H1 (cell line): ENCODE measurements at regions not wholly inside any gene's neighbourhood (a gene's known extent, or its start where the extent isn't known, plus 50 kb on each side); places are given as distances from the start of the nearest gene placed in this dataset.

Source experiments
- CTCF ChIA-PET: fragments of 300-600 bp; sonication (Branson Sonifier 250); formaldehyde crosslinking; loops from one replicate; lab custom pipeline; 2021; ENCODE audit not compliant: partially characterized antibody; lab: Charles Lee
- POLR2A ChIA-PET: fragments of 300-600 bp; sonication (Branson Sonifier 250); formaldehyde crosslinking; loops from one replicate; lab custom pipeline; 2021; ENCODE audit warnings: inconsistent platforms; ENCODE audit not compliant: partially characterized antibody; lab: Charles Lee
- DNase-seq, 2 experiments: peaks; one replicate each; pipeline versions ENCODE4 v3.0.0 to v3.0.0-alpha.2; 2010 to 2022; ENCODE audit warnings: low spot score in 2 of 2, low read depth in 1 of 2, mixed read lengths in 1 of 2
- FAIRE-seq: peaks from 2 replicates; lab custom pipeline; 2011; peaks lifted over from hg19 to GRCh38; lab: Jason Lieb, UNC
- H2AFZ ChIP-seq: 2 replicates; pipeline ENCODE4 v1.8.1; 2012; ENCODE audit warnings: low read length, inconsistent platforms
- H2AK5ac ChIP-seq: 2 replicates; pipeline ENCODE4 v1.6.1; 2013; ENCODE audit warnings: low read depth, low read length
- H2BK120ac ChIP-seq: replicated peaks from 2 replicates; pipeline ENCODE3; 2013; ENCODE audit warnings: low read depth, low read length, inconsistent platforms
- H2BK12ac ChIP-seq: 2 replicates; pipeline ENCODE4 v1.6.1; 2013; ENCODE audit warnings: low read depth, low read length
- H2BK15ac ChIP-seq: 2 replicates; pipeline ENCODE4 v1.6.1; 2013; ENCODE audit warnings: low read length
- H2BK20ac ChIP-seq: 2 replicates; pipeline ENCODE4 v1.6.1; 2013; ENCODE audit warnings: low read length
- H2BK5ac ChIP-seq: 2 replicates; pipeline ENCODE4 v1.6.1; 2013; ENCODE audit warnings: low read depth, low read length
- H3K14ac ChIP-seq: 2 replicates; pipeline ENCODE4 v1.6.1; 2013; ENCODE audit warnings: inconsistent platforms; ENCODE audit not compliant: insufficient read length
- H3K18ac ChIP-seq: 2 replicates; pipeline ENCODE4 v1.6.1; 2013; ENCODE audit warnings: low read length; ENCODE audit errors: extremely low read depth
- H3K23ac ChIP-seq: 2 replicates; pipeline ENCODE4 v1.6.1; 2013; ENCODE audit warnings: inconsistent platforms; ENCODE audit not compliant: insufficient read length
- H3K23me2 ChIP-seq: 2 replicates; pipeline ENCODE4 v1.6.1; 2013; ENCODE audit warnings: low read depth, low read length
- H3K27ac ChIP-seq: 2 replicates; pipeline ENCODE4 v1.6.1; 2011; ENCODE audit warnings: low read depth, low read length, inconsistent platforms
- H3K27me3 ChIP-seq, 4 experiments: replicated peaks in 1 of 4; 1 replicate in 1 of 4; 2 replicates in 3 of 4; pipeline versions ENCODE4 v1.6.1 to v1.8.1; 2011 to 2013; ENCODE audit warnings: low read length in 3 of 4, mild to moderate bottlenecking in 3 of 4, inconsistent platforms in 2 of 4, mixed read lengths in 2 of 4, moderate library complexity in 1 of 4; ENCODE audit not compliant: control insufficient read depth in 3 of 4, insufficient read depth in 3 of 4; ENCODE audit errors: extremely low read depth in 1 of 4
- H3K36me3 ChIP-seq, 4 experiments: 2 replicates each; pipeline versions ENCODE4 v1.6.1 to v1.8.1; 2011 to 2013; ENCODE audit warnings: mild to moderate bottlenecking in 4 of 4, low read length in 3 of 4, moderate library complexity in 2 of 4, control low read depth in 1 of 4, inconsistent platforms in 1 of 4; ENCODE audit not compliant: insufficient read depth in 4 of 4, control insufficient read depth in 2 of 4
- H3K4ac ChIP-seq: replicated peaks from 2 replicates; pipeline ENCODE3; 2013; ENCODE audit warnings: low read length, low read depth, mixed read lengths, inconsistent platforms; ENCODE audit not compliant: insufficient read length
- H3K4me1 ChIP-seq, 4 experiments: replicated peaks in 1 of 4; 1 replicate in 1 of 4; 2 replicates in 3 of 4; pipeline versions ENCODE4 v1.6.1 to v1.8.1; 2011 to 2013; ENCODE audit warnings: low read length in 3 of 4, inconsistent platforms in 2 of 4, mixed read lengths in 1 of 4; ENCODE audit not compliant: insufficient read depth in 4 of 4, control insufficient read depth in 3 of 4
- H3K4me2 ChIP-seq, 2 experiments: 2 replicates each; pipeline versions ENCODE4 v1.6.1 to v1.8.1; 2011 to 2013; ENCODE audit warnings: low read depth in 2 of 2, low read length in 2 of 2, control low read depth in 1 of 2, inconsistent platforms in 1 of 2, mild to moderate bottlenecking in 1 of 2; ENCODE audit not compliant: insufficient read depth in 1 of 2
- H3K4me3 ChIP-seq, 4 experiments: fragments of 200-600, 300-600 bp in 1 of 4; sonication (generic), shearing (Covaris generic), sonication (Bioruptor Twin) in 1 of 4; 2 replicates each; pipeline versions ENCODE4 v1.5.1 to v1.8.1; 2011 to 2016; ENCODE audit warnings: low read length in 4 of 4, low read depth in 3 of 4, control low read depth in 2 of 4, inconsistent platforms in 2 of 4, mild to moderate bottlenecking in 2 of 4, mixed read lengths in 1 of 4, moderate library complexity in 1 of 4; ENCODE audit not compliant: insufficient read depth in 2 of 4; ENCODE audit errors: extremely low read depth in 1 of 4
- H3K56ac ChIP-seq: replicated peaks from 2 replicates; pipeline ENCODE3; 2013; ENCODE audit warnings: low read depth, mild to moderate bottlenecking, mixed read lengths, low read length, inconsistent platforms; ENCODE audit not compliant: insufficient read length
- H3K79me1 ChIP-seq: 2 replicates; pipeline ENCODE4 v1.6.1; 2013; ENCODE audit warnings: low read depth, low read length, control low read depth
- H3K79me2 ChIP-seq, 2 experiments: 2 replicates each; pipeline versions ENCODE4 v1.6.1 to v1.8.1; 2012 to 2013; ENCODE audit warnings: low read length in 2 of 2, mild to moderate bottlenecking in 2 of 2, inconsistent platforms in 1 of 2; ENCODE audit not compliant: insufficient read depth in 2 of 2, control insufficient read depth in 1 of 2
- H3K9ac ChIP-seq, 4 experiments: replicated peaks in 1 of 4; 1 replicate in 1 of 4; 2 replicates in 3 of 4; pipeline versions ENCODE4 v1.6.1 to v1.8.1; 2011 to 2013; ENCODE audit warnings: low read depth in 3 of 4, low read length in 3 of 4, control low read depth in 2 of 4, mild to moderate bottlenecking in 2 of 4, moderate library complexity in 2 of 4, inconsistent platforms in 1 of 4; ENCODE audit errors: extremely low read depth in 1 of 4
- H3K9me3 ChIP-seq, 2 experiments: 2 replicates each; pipeline versions ENCODE4 v1.6.1 to v1.8.1; 2012 to 2013; ENCODE audit warnings: mild to moderate bottlenecking in 2 of 2, moderate library complexity in 2 of 2, control low read depth in 1 of 2, inconsistent platforms in 1 of 2, low read depth in 1 of 2, low read length in 1 of 2, mixed read lengths in 1 of 2; ENCODE audit not compliant: insufficient read depth in 2 of 2
- H4K20me1 ChIP-seq, 2 experiments: replicated peaks in 1 of 2; 2 replicates each; pipeline versions ENCODE3 to v1.8.1; 2011 to 2013; ENCODE audit warnings: inconsistent platforms in 2 of 2, low read length in 2 of 2, mild to moderate bottlenecking in 1 of 2; ENCODE audit not compliant: insufficient read depth in 2 of 2, control insufficient read depth in 1 of 2
- H4K5ac ChIP-seq: 2 replicates; pipeline ENCODE4 v1.6.1; 2013; ENCODE audit warnings: low read length, low read depth, mixed read lengths, inconsistent platforms; ENCODE audit not compliant: insufficient read length
- H4K8ac ChIP-seq: 2 replicates; pipeline ENCODE4 v1.8.0; 2013; ENCODE audit warnings: mild to moderate bottlenecking, moderate library complexity, low read length, inconsistent platforms; ENCODE audit not compliant: insufficient read depth; ENCODE audit errors: extremely low read depth
- H4K91ac ChIP-seq: replicated peaks from 2 replicates; pipeline ENCODE3; 2013; ENCODE audit warnings: low read length, mixed read lengths, inconsistent platforms; ENCODE audit not compliant: insufficient read length
- BRCA1 ChIP-seq: IDR thresholded peaks from 2 replicates; pipeline ENCODE4 v1.6.1; 2012; ENCODE audit warnings: low read depth, low read length, improper control_type of control experiment
- MAFK ChIP-seq: IDR thresholded peaks from 2 replicates; pipeline ENCODE4 v1.6.1; 2012; ENCODE audit warnings: low read depth, mild to moderate bottlenecking, improper control_type of control experiment, low read length
- RAD21 ChIP-seq, 2 experiments: IDR thresholded peaks in 1 of 2; conservative IDR thresholded peaks in 1 of 2; 2 replicates each; pipeline ENCODE4 v1.6.1; 2011; ENCODE audit warnings: low read depth in 2 of 2, low read length in 2 of 2, improper control_type of control experiment in 1 of 2, inconsistent platforms in 1 of 2, mild to moderate bottlenecking in 1 of 2, moderate library complexity in 1 of 2
- RBBP5 ChIP-seq: IDR thresholded peaks from 2 replicates; pipeline ENCODE4 v1.7.1; 2012; ENCODE audit warnings: low read depth, mild to moderate bottlenecking, inconsistent platforms, low read length, moderate library complexity, borderline replicate concordance
- SP2 ChIP-seq: IDR thresholded peaks from 2 replicates; pipeline ENCODE4 v1.6.1; 2012; ENCODE audit warnings: mild to moderate bottlenecking, low read length, inconsistent platforms
- SRF ChIP-seq: IDR thresholded peaks from 2 replicates; pipeline ENCODE4 v1.6.1; 2011; ENCODE audit warnings: mild to moderate bottlenecking, low read depth, low read length, moderate library complexity
- WGBS, 2 experiments: shearing (Covaris generic) in 1 of 2; methylation state at CpG; one replicate each; pipeline versions ENCODE4 v1.1.6 to v1.1.7; 2013 to 2015; ENCODE audit warnings: low lambda C conversion rate in 2 of 2, mixed read lengths in 2 of 2, inconsistent platforms in 1 of 2, low coverage in 1 of 2, missing lambda C conversion rate in 1 of 2; ENCODE audit not compliant: insufficient replicate concordance in 2 of 2, insufficient coverage in 1 of 2, insufficient read length in 1 of 2; ENCODE audit errors: extremely low coverage in 1 of 2, missing lambda C conversion rate in 1 of 2; 5-methylcytosine and 5-hydroxymethylcytosine counted together
- TF ChIP-seq, protein P1 (sequence below): IDR thresholded peaks from 2 replicates; pipeline ENCODE4 v1.6.1; 2012; ENCODE audit warnings: inconsistent platforms

DNA sequence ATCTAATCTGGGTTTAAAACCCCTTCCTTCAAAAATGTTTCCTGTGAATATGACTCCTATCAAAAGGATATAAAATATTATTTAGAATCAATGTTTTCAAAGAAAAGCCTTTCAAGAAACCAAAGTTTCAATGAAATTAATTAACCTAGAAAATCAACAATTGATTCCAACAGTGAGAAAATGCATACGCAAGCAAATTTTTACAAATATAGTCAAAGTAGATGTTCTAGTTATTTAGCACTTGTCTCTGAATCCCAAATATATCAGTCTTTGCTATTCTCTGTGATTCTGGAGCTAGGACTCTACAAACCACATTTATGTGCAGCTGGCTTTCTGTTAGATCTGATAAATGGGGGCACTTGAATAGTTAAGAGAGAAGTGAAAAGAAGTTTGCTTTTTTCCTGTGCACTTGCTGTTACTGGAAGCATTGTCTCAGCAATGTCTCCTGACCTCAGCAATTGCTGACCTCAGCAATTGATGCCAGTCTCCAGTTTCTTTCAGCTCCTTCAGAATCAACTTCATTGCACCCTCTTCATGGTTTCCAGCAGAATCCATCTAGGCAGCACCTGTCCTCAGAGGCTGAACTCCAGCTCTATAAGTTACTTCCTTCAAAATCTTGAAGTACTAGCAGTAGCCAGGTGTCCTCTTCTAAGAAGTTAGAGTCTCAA is 879.9 kb upstream of the LRRN3 start:
- Histone ChIP-seq H2BK5ac (no peak overlapping the region), H2BK12ac (no peak overlapping the region), H3K79me2 (no peaks in the 10 kb centered on the region), H3K14ac (no peak overlapping the region), H2BK20ac (no peak overlapping the region), H3K36me3 (no peaks in the 10 kb centered on the region), H2AK5ac (no peak overlapping the region), H3K27ac (no peak overlapping the region), H2BK15ac (no peak overlapping the region), H3K4me2 (no peak overlapping the region), H3K27me3 (no peaks in the 10 kb centered on the region), H3K23me2 (no peaks in the 10 kb centered on the region), H3K9ac (no peak overlapping the region), H4K5ac (no peak overlapping the region), H3K4me1 (no peaks in the 10 kb centered on the region), H2AFZ (no peak overlapping the region), H3K79me1 (no peaks in the 10 kb centered on the region), H2BK120ac (no peak overlapping the region), H3K4me3 (no peak overlapping the region), H4K20me1 (no peaks in the 10 kb centered on the region), H3K56ac (no peak overlapping the region), H4K8ac (no peak overlapping the region), H3K23ac (no peak overlapping the region), H3K4ac (no peak overlapping the region), H3K9me3 (peaks cover 4% of the 10 kb centered on the region in 2 experiments; a peak in 2 of 4 replicates), H3K18ac (no peak overlapping the region), H4K91ac (no peak overlapping the region)
- ChIA-PET POLR2A (no interaction called here), CTCF (no interaction called here)
- DNase-seq, result no peak
- TF ChIP-seq SRF (no peak), MAFK (peak; percentile 57; the same call in 1 of the 2 replicates), RBBP5 (no peak), SP2 (no peak), BRCA1 (no peak), RAD21 (IDR thresholded peaks at IDR 0.05 in 1 of 2, conservative IDR thresholded peaks at IDR 0.05 in 1 of 2; ENCODE audit: low read depth in 2 of 2, low read length in 2 of 2) (no peak)
- TF ChIP-seq, protein P1, sequence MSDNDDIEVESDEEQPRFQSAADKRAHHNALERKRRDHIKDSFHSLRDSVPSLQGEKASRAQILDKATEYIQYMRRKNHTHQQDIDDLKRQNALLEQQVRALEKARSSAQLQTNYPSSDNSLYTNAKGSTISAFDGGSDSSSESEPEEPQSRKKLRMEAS, result no peak
- no peak for FAIRE-seq
- 92% methylated on average over 1 of the region's 1 CpG; no CpG with 5 or more reads in 1 of the 2 experiments for WGBS, 2 experiments
